ENCODE measurements at regions not wholly inside any gene's neighbourhood (a gene's known extent, or its start where the extent isn't known, plus 50 kb on each side); places are given as distances from the start of the nearest gene placed in this dataset.

DNA sequence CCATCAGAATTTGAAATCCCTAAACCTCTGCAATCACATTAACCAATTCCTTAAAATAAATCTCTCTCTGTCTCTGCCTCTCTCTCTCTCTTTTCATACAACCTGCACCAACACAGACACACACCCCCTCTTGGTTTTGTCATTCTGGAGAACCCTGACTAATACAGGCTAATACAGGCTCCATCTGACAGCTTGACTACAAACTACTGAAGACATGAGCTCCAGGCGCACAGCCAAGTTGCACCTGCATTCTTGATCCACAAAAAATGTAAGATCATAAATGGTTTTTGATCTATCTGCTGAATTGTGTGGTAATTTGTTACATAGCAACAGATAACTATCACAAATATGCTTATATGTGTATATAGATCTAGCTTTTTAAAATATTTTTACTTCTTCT is 2414.2 kb downstream of the PCDH7 start:
- no peak for DNase-seq

DNA sequence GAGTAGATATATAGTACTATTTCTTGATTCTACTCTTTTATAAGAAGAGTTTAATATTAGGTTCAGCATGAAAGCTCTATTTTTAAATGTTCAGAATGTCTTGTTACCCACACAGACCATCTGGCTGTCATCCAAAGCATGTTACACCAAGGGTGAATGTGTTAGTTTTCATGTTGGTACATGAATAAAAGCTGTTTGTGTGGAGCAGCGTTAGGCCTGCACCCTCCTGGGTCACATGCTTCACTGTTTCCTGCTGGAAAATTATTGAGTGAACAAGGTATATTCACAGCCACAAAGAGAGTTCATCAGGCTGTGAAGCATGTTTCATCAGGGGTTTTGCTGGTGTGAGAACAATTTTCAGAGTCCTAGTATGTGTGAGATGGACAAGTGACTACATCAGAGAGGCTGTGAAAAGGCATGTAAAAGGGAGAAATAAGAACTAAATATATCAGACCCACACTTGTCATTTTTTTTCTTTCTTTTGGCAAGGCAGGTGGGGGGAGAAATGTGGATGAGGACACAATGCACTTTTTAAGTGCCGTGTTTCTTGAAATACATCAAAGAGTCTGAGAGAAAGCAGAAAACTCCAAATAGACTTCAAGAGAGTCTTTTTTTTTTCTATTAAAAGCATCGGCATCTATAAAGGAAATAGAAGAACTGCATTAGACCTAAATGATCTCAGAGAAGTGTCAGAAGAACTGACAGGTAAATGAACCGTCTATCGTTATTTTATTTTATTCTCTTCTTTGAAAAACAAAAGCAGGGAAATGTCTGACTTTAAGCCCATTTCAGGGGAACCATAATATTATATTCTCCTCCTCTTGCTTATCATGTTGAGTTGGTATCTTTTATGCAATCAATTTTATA is 2429.7 kb downstream of the PCDH7 start:
- DNase-seq: no peak

DNA sequence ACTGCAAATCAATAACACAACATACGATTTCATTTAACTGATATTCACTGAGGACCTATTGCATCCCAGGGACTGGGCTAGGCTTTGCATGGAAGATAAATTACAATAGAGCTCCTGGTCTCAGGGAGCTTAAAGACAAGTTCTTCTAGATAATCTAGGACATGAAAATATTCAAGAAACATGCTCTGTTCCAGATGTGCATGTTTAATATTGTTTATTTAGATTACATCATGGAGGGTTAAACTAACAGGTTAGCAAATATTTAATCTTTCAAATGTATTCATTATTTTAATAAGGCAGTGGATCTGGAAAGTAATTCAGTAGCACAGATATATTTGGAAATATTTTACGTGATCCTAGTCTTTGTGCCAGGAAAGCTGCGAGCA is 2430.3 kb downstream of the PCDH7 start:
- no peak for DNase-seq

DNA sequence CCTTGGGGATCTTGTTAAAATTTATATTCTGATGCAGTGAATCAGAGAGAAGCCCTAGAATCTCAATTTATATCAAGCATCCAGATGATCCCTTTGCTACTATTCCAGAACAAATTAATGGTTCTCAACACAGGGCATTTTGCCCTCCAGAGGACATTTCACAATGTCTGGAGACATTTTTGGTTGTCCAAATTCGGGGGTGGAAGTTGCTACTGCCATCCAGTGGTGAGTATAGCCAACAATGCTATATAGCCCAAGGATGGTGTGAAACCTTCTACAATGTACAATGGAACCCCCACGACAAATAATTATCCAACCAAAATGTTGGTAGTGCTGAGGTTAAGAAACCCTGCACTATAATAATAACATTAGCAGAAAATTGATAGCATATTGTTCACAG is 2440.0 kb downstream of the PCDH7 start:
- DNase-seq: no peak

DNA sequence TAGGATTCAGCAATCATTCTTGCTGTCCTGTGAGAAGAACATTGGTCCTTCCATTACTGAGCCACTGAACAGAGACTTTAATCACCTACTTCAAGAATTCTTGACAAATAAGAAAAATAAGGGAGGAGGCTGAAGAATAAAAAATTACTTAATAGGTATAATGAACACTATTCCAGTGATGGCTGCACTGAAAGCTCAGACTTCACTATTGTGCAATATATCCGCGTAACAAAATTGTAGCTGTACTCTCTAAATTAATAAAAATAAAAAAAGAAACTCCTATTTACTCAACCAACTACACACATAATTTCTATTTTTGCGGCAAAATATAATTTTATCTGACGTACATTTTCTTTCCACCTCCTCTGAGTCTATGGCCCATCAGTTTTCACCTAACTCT is 2441.0 kb downstream of the PCDH7 start:
- no peak for DNase-seq

DNA sequence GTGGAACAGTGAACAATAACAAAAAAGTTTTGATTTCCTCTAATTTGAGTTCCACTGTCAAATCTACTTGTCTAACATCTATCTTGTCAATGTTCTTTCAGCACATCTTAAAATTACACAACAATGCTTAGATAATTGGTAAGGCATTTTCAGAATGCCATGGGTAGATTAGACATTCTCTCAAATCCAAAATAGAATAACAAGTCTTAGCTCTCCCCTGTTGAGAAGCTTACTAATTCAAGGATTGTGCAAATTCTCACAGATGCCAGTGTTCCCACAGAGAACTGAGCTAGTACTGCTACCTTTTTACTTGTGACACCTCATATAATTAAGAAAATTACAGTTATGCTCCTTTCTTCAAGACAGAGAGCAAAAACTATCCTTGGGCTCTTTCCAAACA is 2442.0 kb downstream of the PCDH7 start:
- DNase-seq: no peak

DNA sequence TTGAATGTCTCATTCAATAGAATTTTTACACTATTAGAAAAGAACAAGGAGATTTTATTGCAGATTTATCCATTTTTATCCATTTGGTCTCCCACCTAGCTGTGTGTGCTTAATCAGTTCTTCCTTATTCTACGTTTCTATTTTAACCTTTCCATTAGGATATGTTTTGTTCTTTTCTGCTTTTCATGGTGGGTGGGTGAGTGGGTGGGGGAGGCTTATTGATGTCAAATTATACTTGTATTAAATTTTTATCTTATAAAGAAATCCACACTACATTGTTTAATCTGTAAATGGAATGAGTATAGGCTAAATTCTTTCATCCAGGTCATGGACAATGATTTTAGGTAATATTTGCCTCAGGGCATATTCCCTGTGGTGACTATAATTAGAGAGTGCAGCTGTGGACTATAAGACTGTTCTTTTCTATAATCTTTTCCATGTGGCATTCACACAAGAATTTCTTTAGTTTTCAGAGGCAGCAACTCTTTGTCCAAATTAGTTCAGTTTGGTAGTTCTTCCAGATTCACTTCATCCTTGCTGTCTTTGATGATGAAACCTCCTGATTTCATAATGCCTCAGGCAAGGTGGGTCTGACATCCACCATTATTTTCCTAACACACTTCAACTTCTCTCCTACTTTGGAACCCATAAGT is 2451.8 kb downstream of the PCDH7 start:
- DNase-seq: no peak

DNA sequence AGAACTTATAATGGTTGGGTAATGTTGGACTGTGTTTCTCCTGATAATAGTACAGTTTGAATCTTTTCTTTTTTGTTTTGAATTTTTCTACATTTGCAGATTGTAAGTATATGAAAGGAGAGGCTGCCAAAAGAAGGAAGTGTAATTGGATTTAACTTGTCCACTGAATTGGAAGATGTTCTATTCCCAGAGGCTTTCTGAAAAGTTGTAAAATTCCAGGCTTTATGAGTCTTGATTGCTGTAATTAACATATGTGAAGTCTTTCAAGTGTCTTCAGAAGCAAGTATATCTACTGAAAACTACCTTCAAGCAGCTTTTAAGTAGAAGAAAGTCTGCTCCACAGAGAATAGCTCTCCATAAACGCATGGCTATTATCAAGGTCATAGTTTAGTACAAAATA is 2456.4 kb downstream of the PCDH7 start:
- no peak for DNase-seq

DNA sequence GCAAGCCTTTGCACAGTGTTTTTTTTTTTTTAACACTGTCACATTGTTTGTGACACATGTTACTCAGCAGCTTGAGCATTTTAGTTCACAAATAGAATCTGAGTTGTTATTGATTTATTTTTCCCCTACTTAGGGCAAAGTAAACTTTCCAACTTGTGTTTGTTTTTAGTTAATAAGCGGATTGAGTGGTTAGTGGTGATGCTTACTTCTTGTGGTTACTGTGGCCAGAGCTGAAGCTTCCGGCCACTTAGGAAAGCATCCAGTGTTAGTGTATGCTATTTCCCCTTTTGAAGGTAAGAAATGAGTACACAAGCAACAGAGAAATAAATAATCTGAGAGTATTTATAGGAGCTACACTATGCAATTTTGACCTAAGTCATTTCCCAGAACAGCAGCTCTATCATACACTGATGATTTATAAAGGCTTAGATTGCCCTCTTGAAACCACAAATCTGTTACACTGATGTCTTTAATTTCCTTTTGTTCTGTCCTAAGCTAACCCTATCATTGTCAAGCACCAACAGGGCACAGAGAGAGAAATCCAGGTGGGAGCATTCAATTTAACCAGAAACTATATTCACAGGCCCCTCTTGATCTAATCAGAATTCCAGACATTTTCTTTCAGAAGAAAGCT is 2464.6 kb downstream of the PCDH7 start:
- no peak for DNase-seq

DNA sequence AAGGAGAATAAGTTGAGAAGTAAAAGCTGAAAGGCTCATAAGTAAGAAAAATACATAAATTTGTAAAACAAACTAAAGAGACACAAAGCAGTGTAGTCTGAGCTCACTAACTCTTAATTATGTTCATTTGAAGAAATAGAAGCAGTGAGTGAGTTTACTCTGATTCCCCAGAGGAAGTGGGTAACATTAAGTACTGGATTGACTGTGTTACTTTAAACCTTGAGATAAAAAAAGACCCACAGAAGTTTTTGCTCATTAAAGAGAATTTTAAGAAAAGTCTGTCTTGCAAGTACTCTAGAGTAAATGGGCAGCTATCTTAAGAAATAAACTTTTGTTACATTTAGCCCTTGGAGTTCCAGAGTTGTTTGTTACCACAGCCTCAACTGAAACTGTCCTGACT is 2466.9 kb downstream of the PCDH7 start:
- no peak for DNase-seq

DNA sequence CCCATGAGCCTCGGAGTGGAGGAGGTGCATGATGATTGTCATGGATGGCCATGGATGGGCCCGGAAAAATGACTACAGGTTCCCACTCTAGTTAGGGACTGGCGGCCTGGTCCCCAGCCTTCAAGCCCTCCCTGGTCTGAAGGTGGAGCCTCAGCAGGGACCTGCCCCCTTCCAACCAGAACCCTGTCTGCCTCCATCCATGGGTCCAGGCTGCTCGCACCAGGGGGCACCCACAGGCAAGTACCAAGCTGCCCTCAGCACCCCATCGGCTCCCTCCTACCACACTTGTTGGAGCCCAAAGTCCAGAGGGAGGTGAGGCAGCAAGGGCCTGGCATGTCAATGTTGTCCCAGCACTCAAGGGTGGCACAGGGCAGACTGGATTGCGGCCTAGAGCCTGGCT is 2468.6 kb downstream of the PCDH7 start:
- no peak for DNase-seq

DNA sequence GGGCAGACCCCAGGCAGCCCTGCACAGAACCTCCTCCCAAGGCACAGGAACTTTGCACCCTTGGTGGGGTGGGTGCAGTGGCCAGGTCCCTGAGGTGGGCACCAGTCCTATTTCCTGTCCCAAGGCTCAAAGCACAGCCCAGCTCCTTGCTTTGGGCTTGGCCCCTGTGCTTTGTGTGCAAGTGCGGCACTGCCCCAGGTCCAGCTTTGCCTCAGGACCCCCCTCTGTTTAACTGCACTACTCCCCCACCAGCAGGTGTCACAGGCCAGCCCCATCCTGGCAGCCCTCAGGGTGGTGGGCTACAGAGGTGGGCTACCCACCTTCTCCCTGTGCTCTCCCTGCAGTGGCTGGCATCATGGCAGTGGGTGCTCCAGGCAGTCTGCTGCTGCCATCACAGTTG is 2469.0 kb downstream of the PCDH7 start:
- no peak for DNase-seq

DNA sequence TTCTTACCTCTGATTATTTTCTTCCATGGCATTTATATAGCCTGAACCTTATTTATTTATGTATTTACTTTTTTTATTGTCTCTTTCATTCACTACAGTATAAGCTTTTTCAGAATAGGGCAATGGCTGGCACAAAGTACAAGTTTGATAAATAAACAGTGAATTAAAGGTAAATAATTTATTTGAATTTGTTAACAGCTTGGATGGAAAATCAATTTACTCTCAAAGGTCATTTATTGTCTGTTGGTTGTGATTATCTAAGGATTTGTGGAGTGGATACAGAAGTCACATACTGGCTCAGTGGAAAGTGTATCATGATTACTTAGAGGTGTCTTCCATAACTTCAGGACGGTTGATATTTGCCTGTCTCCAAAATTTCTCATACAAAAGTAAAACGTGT is 2472.9 kb downstream of the PCDH7 start:
- no peak for DNase-seq

DNA sequence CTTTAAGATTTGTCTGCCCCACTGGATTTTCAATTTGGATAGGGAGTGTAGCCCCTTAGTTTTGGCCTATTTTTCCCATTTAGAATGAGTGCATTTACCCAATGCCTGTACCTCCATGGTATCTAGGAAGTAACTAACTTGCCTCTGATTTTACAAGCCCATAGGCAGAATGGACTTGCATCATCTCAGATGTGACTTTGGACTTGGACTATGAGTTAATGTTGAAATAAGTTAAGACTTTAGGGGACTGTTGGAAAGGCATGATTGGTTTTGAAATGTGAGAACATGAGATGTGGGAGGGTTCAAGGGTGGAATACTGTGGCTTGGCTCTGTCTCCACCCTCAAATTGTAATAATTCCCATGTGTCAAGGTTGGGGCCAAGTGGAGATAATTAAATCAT is 2480.2 kb downstream of the PCDH7 start:
- DNase-seq: no peak

DNA sequence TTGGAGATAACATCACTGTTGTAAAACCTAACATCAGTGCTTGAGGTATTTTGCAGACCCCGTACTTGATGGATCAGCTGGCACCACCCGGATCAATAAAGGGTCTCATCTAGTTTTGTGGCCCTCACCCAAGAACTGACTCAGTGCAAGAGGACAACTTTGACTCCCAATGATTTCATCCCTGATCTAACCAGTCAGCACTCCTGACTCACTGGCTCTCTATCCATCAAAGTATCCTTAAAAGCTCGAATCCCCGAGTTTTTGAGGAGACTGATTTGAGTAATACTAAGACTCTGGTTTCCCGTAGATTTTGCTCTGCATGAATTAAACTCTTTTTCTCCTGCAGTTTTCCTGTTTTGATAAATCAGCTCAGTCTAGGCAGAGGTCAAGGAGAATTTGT is 2498.1 kb downstream of the PCDH7 start:
- DNase-seq: no peak

DNA sequence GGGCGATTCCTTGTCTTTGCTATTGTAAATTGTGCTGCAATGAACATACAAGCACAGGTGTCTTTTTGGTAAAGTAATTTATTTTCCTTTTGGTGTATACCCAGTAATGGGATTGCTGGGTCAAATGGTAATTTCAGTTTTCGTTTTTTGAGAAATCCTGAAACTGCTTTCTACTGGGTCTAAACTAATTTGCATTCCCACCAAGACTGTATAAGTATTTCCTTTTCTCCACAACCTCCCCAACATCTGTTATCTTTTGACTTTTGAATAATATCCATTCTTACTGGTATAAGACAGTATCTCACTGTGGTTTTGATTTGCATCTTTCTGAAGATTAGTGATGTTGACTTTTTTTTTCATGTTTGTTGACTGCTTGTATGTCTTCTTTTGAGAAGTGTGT is 2506.0 kb downstream of the PCDH7 start:
- no peak for DNase-seq

DNA sequence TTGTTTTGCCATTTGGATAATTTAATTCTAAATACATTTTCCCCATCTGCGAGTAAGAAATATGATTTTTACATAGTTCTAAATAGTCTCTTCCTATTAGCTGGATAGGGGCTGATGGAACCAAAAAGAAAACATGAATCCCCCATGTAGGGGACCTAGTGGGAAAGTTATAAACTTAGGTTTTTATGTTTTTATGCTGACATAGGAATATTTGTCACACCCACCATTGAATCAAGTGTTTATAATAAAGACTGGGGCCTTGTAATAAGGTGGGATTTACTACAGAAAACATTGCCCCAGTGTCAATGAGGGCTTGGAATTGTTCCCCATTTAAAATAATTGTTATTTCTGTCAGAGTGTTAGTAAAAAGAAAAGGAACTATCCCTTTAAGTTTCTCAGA is 2506.6 kb downstream of the PCDH7 start:
- DNase-seq: no peak

DNA sequence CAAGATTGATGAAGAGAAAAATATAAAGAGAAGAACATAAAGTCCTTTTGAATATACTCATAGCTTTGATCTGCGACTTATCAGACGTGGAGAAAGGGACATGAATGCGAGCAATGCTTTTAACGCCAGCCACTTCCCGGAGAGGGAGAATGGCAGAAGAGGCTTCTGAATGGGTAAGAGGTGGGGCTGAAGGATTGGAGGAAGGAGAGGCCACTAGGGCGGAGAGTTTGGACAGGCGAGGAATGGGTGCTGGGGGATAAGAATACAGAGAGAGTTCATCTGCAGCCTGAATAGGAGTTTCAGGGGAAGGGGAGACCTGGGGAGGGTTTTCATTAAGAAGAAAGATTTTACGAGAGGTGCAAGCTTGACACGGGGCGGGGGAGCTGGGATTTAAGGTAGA is 2534.9 kb downstream of the PCDH7 start:
- DNase-seq: no peak

DNA sequence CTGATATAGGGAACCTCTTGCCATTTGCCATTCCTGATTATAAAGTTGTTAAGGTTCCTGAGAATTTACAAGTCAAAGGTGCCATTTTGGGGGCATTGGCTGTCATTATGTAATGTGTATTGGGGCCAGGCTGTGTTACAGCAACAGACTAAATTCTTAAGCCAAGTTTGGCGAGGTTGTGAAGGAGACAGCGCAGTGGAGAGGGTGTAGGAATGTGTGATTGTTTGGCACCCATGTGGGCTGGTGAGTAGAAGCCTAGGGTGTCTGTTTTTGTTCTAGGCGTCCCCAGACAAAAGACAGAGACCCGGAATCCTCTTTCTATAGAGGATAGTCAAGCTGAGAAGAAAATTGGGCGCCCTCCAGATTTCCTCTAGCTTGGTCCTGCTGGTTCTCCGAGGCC is 2535.3 kb downstream of the PCDH7 start:
- DNase-seq: no peak

DNA sequence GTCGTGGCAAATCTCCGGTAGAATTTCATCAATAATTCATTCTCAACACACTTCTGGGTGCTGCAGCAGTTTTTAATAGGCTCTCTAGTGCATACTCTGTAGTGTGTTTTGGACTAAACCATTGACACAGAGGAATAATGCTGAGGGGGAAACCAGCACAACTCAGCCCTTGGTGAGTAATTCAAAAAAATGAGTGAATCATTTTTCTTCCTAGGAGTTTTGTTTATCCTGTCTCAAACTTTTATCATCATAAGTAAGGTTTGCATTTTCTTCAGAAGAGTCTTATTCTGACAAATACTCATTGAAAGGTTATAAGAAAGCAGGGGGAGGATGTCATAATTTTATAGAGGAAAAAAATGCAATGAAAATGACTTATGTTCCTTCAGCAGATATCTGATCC is 2542.7 kb downstream of the PCDH7 start:
- DNase-seq: no peak

DNA sequence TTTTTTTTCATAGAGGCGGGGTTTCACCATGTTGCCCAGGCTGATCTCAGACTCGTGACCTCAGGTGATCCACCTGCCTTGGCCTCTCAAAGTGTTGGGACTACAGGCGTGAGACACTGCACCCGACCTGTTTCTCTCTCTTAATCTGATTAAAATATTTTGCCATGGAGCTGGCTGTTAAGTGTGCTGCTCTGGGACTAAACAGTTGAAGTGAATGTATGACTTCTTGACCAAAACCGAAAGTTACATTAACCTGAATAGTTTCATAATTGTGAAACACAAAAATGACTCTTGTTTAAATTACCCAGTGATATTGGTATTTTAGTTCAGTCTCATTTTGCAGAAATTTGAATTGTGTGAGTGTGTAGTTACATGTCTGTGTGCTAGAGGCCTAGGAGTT is 2548.6 kb downstream of the PCDH7 start:
- no peak for DNase-seq

DNA sequence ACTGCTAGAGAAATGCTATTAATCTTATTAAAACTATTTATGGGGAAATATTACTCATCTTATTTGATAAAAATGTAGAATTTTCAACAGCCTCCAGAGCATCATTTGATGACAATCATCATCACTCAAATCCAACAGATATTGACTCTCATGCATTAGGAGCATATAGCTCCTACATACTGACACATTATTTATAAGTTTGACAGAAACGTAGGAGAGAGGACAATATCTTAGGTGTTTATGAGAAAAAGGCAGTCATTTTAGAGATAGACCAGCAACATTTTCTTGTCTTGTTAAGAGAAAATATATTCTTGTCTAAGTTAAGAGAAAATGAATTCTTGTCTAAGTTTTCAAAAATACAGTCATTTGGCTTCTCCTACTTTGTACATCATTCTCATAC is 2550.2 kb downstream of the PCDH7 start:
- no peak for DNase-seq

DNA sequence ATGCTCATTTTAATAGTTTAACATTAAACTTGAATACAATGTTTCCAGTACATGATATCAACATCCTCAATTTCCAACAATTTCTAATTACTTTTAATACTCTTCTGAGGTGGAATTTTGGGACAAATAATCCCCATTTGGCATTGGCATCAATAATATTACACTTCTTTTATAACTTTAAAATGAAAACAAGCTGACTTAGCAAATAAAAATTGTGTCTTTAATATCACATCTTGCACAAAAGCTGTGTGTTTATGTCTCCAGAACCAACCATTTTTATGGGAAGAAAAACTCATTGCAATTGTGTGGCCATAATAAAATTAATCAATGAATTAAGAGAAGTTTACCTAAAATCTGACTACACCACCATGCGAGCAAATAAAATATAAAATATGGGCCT is 2552.6 kb downstream of the PCDH7 start:
- no peak for DNase-seq

DNA sequence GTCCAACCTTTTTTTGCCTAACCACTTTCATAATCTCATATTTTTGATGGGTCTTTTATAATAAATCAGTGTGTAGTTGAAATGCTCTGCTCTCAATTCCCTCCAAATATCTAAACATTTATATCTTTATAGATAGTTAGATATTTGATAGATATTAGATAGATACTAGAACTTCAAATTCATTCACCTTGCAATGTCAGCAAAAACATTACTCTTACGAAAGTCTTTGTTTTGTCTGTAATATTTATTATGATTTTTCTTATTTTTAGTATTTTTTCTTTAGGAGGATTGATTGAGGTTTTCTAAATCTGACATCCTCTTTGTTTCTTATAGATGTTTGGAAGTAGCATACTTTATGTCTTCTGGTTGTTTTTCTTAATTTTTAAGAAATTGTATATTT is 2563.6 kb downstream of the PCDH7 start:
- no peak for DNase-seq

Measured in CD4-positive, alpha-beta T cell treated with Interleukin-21 for 1 hour (primary cell).